HCT116 (cell line): ENCODE measurements at regions not wholly inside any gene's neighbourhood (a gene's known extent, or its start where the extent isn't known, plus 50 kb on each side); places are given as distances from the start of the nearest gene placed in this dataset.

Experiments
- CTCF ChIP-seq, 3 experiments: fragments of 200-600 bp in 1 of 3; sonication (generic) in 1 of 3; IDR thresholded peaks in 2 of 3; conservative IDR thresholded peaks in 1 of 3; 2 replicates each; pipeline ENCODE4 v1.5.1; 2012 to 2017; ENCODE audit warnings: low read depth in 2 of 3, low read length in 2 of 3, antibody characterized with exemption in 1 of 3, borderline replicate concordance in 1 of 3, control low read depth in 1 of 3, mild to moderate bottlenecking in 1 of 3, mixed read lengths in 1 of 3, mixed run types in 1 of 3, moderate library complexity in 1 of 3; ENCODE audit not compliant: insufficient read depth in 1 of 3
- REST ChIP-seq: IDR thresholded peaks from 2 replicates; pipeline ENCODE4 v1.6.1; 2012; ENCODE audit warnings: low read depth
- ZBTB33 ChIP-seq: IDR thresholded peaks from 2 replicates; pipeline ENCODE4 v1.6.1; 2011; ENCODE audit warnings: mild to moderate bottlenecking, low read length, moderate library complexity; ENCODE audit not compliant: insufficient replicate concordance; ENCODE audit errors: extremely low read depth

- TF ChIP-seq ZBTB33 (no peak), CTCF (IDR thresholded peaks at IDR 0.05 in 2 of 3, conservative IDR thresholded peaks at IDR 0.05 in 1 of 3; ENCODE audit: borderline replicate concordance in 1 of 3, insufficient read depth in 1 of 3, low read depth in 2 of 3, low read length in 2 of 3) (no peak), REST (no peak)
Observed at GRCh38 chr20:40109136-40109535, 579.9 kb downstream of the MAFB start.
